HCT116 (cell line): ENCODE measurements at regions not wholly inside any gene's neighbourhood (a gene's known extent, or its start where the extent isn't known, plus 50 kb on each side); places are given as distances from the start of the nearest gene placed in this dataset.

ENCODE experiments used
- ATAC-seq: fragments of 200-7000 bp; cut with Tn5 transposase; 2 replicates; pipeline ENCODE4 v1.9.1; 2020; ENCODE audit warnings: mild to moderate bottlenecking, moderate library complexity
- BruUV-seq: library from RNA; stranded (reverse); fragments of 400-500 nt; replicated peaks from 2 replicates; lab custom pipeline; 2021; lab: Mats Ljungman, UMichigan
- CTCF ChIA-PET: fragments of 300-600 bp; sonication (Branson Sonifier 250); formaldehyde crosslinking; loops from one replicate; lab custom pipeline; 2021; ENCODE audit warnings: antibody characterized with exemption; lab: Charles Lee
- POLR2A ChIA-PET: fragments of 300-600, 350-600 bp; sonication (Branson Sonifier 250); formaldehyde crosslinking; loops from one replicate; lab custom pipeline; 2021; ENCODE audit warnings: antibody characterized with exemption; lab: Charles Lee
- RAD21 ChIA-PET, 2 experiments: fragments of 300-600 bp; sonication (Branson Sonifier 250); formaldehyde crosslinking; loops; one replicate each; lab custom pipeline; 2023; ENCODE audit warnings: low total read pairs in 2 of 2; ENCODE audit not compliant: uncharacterized antibody in 2 of 2, unreplicated experiment in 2 of 2, low non-redundant PET in 1 of 2; lab: Charles Lee
- DNase-seq: peaks from one replicate; pipeline ENCODE4 v3.0.0-alpha.2; 2010; ENCODE audit warnings: low read depth, low spot score
- H2AFZ ChIP-seq: fragments of 200-600 bp; shearing (Covaris generic), sonication (generic); 2 replicates; pipeline ENCODE4 v1.6.1; 2017; ENCODE audit warnings: low read depth, mixed run types, mixed read lengths, antibody characterized with exemption, low read length; ENCODE audit not compliant: poor library complexity, severe bottlenecking
- H3K27ac ChIP-seq: 2 replicates; pipeline ENCODE4 v1.5.1; 2012; ENCODE audit warnings: low read depth, low read length
- H3K27me3 ChIP-seq: fragments of 200-600 bp; sonication (generic); 2 replicates; pipeline ENCODE4 v1.6.1; 2016; ENCODE audit warnings: mixed run types, low read length, mixed read lengths; ENCODE audit not compliant: insufficient read depth
- H3K36me3 ChIP-seq, 2 experiments: fragments of 200-500 bp in 1 of 2; fragments of 200-600 bp in 1 of 2; sonication (Bioruptor generic) in 1 of 2; sonication (generic) in 1 of 2; 2 replicates each; pipeline versions ENCODE4 v1.5.1 to v1.6.1; 2014 to 2016; ENCODE audit warnings: low read length in 2 of 2, inconsistent platforms in 1 of 2, mixed read lengths in 1 of 2, mixed run types in 1 of 2; ENCODE audit not compliant: insufficient read depth in 2 of 2, control insufficient read depth in 1 of 2
- H3K4me1 ChIP-seq, 2 experiments: fragments of 200-600 bp in 1 of 2; sonication (generic) in 1 of 2; 2 replicates each; pipeline versions ENCODE4 v1.5.1 to v1.6.1; 2012 to 2017; ENCODE audit warnings: low read length in 2 of 2, inconsistent platforms in 1 of 2, mild to moderate bottlenecking in 1 of 2, mixed read lengths in 1 of 2, mixed run types in 1 of 2, moderate library complexity in 1 of 2; ENCODE audit not compliant: insufficient read depth in 2 of 2, control insufficient read depth in 1 of 2
- H3K4me2 ChIP-seq: fragments of 200-600 bp; sonication (generic); 2 replicates; pipeline ENCODE4 v1.6.1; 2017; ENCODE audit warnings: mixed run types, low read length, mixed read lengths
- H3K4me3 ChIP-seq, 2 experiments: fragments of 200-600 bp in 1 of 2; sonication (generic) in 1 of 2; replicated peaks in 1 of 2; 2 replicates each; pipeline ENCODE4 v1.5.1; 2011 to 2016; ENCODE audit warnings: low read length in 2 of 2, control low read depth in 1 of 2, low read depth in 1 of 2, mild to moderate bottlenecking in 1 of 2, mixed read lengths in 1 of 2, mixed run types in 1 of 2
- H3K79me2 ChIP-seq: fragments of 200-600 bp; sonication (generic); 2 replicates; pipeline ENCODE4 v1.6.1; 2017; ENCODE audit warnings: mild to moderate bottlenecking, mixed run types, low read length, moderate library complexity, mixed read lengths; ENCODE audit not compliant: insufficient read depth
- H3K9ac ChIP-seq: fragments of 200-600 bp; sonication (generic); 2 replicates; pipeline ENCODE4 v1.6.1; 2016; ENCODE audit warnings: low read length, mixed read lengths
- H3K9me2 ChIP-seq: fragments of 200-600 bp; sonication (generic), shearing (Covaris generic); 2 replicates; pipeline ENCODE4 v1.6.1; 2017; ENCODE audit warnings: mixed run types, mild to moderate bottlenecking, moderate library complexity; ENCODE audit not compliant: insufficient read depth
- H3K9me3 ChIP-seq, 2 experiments: fragments of 200-500 bp in 1 of 2; fragments of 200-600 bp in 1 of 2; sonication (Bioruptor generic) in 1 of 2; sonication (generic) in 1 of 2; 2 replicates each; pipeline ENCODE4 v1.6.1; 2014 to 2017; ENCODE audit warnings: low read length in 2 of 2, mixed read lengths in 2 of 2, inconsistent platforms in 1 of 2, low read depth in 1 of 2, mild to moderate bottlenecking in 1 of 2, mixed run types in 1 of 2, moderate library complexity in 1 of 2; ENCODE audit not compliant: control insufficient read depth in 1 of 2, insufficient read depth in 1 of 2
- H4K20me1 ChIP-seq: fragments of 200-600 bp; sonication (generic), shearing (Covaris generic); 2 replicates; pipeline ENCODE4 v1.6.1; 2017; ENCODE audit warnings: mixed run types, mild to moderate bottlenecking, moderate library complexity; ENCODE audit not compliant: insufficient read depth
- EZH2phosphoT487 ChIP-seq: fragments of 200-600 bp; IDR thresholded peaks from 2 replicates; pipeline ENCODE4 v1.6.1; 2018; ENCODE audit warnings: antibody characterized with exemption, borderline replicate concordance
- FOSL1 ChIP-seq: IDR thresholded peaks from 2 replicates; pipeline ENCODE4 v1.6.1; 2012; ENCODE audit warnings: low read depth
- SIN3A ChIP-seq: IDR thresholded peaks from 2 replicates; pipeline ENCODE4 v1.6.1; 2012; ENCODE audit warnings: low read depth
- SP1 ChIP-seq: IDR thresholded peaks from 2 replicates; pipeline ENCODE4 v1.6.1; 2012; ENCODE audit warnings: low read depth
- SRF ChIP-seq: IDR thresholded peaks from 2 replicates; pipeline ENCODE4 v1.6.1; 2012; ENCODE audit warnings: low read depth
- TCF7L2 ChIP-seq: IDR thresholded peaks from 2 replicates; pipeline ENCODE4 v1.7.0; 2011; ENCODE audit warnings: borderline replicate concordance, inconsistent platforms; ENCODE audit not compliant: insufficient read depth, insufficient read length; ENCODE audit errors: extremely low read depth
- ZBTB33 ChIP-seq: IDR thresholded peaks from 2 replicates; pipeline ENCODE4 v1.6.1; 2011; ENCODE audit warnings: mild to moderate bottlenecking, low read length, moderate library complexity; ENCODE audit not compliant: insufficient replicate concordance; ENCODE audit errors: extremely low read depth
- intact Hi-C: fragments of 100-400 bp; cut with micrococcal nuclease; formaldehyde crosslinking; loops from 2 replicates; pipeline ENCODE4 v1.10.0; 2022
- TF ChIP-seq, protein P1 (sequence below), 3 experiments: fragments of 200-600 bp in 1 of 3; sonication (generic) in 1 of 3; IDR thresholded peaks in 2 of 3; conservative IDR thresholded peaks in 1 of 3; 2 replicates each; pipeline ENCODE4 v1.5.1; 2012 to 2017; ENCODE audit warnings: low read depth in 2 of 3, low read length in 2 of 3, antibody characterized with exemption in 1 of 3, borderline replicate concordance in 1 of 3, control low read depth in 1 of 3, mild to moderate bottlenecking in 1 of 3, mixed read lengths in 1 of 3, mixed run types in 1 of 3, moderate library complexity in 1 of 3; ENCODE audit not compliant: insufficient read depth in 1 of 3
- TF ChIP-seq, protein P2 (sequence below): IDR thresholded peaks from 2 replicates; pipeline ENCODE4 v1.6.1; 2012; ENCODE audit warnings: low read depth

DNA sequence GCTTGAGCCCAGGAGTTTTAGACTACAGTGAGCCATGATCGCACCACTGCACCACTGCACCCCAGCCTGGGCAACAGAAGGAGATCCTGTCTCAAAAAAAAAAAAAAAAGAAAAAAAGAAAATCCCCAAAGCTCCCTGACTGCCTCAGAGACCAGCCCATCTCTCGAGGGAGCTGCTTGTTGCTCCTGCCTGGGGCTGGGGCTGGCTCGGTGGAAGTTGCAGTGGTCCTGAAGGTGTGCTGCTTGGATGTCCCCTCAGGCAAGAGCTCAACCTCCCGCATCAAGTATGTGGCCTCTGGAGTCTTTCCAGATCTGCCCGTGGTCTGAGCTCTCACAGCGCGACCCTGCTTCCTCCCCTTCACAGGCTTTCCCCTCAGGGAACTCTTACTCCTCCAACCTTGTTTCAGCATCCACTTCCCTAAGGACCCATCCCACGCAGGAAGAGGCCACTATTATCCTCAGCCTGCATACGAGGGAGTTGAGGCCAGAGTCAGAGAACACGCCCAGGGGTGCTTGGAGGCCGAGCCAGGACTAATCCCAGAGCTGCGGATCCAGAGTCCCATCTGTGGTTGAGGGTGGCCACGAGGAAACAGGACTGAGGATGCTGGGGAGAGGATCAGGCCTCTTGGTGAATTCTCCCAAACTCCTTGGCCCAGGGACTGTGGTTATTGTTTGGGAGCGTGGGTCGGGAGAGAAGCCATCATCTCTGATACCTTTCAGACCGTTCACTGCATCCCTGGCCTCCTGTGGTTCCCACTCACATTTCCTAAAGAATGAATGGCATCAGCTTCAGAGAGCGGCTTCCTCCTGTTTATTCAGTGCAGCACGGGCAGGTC lies 624.6 kb downstream of the AACS start (continued):
- TF ChIP-seq, protein P1, sequence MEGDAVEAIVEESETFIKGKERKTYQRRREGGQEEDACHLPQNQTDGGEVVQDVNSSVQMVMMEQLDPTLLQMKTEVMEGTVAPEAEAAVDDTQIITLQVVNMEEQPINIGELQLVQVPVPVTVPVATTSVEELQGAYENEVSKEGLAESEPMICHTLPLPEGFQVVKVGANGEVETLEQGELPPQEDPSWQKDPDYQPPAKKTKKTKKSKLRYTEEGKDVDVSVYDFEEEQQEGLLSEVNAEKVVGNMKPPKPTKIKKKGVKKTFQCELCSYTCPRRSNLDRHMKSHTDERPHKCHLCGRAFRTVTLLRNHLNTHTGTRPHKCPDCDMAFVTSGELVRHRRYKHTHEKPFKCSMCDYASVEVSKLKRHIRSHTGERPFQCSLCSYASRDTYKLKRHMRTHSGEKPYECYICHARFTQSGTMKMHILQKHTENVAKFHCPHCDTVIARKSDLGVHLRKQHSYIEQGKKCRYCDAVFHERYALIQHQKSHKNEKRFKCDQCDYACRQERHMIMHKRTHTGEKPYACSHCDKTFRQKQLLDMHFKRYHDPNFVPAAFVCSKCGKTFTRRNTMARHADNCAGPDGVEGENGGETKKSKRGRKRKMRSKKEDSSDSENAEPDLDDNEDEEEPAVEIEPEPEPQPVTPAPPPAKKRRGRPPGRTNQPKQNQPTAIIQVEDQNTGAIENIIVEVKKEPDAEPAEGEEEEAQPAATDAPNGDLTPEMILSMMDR (IDR thresholded peaks at IDR 0.05 in 2 of 3, conservative IDR thresholded peaks at IDR 0.05 in 1 of 3; ENCODE audit: borderline replicate concordance in 1 of 3, insufficient read depth in 1 of 3, low read depth in 2 of 3, low read length in 2 of 3), result no peak
- TF ChIP-seq ZBTB33 (no peak), SIN3A (no peak), EZH2phosphoT487 (no peak), TCF7L2 (no peak)

GRCh38 chr12:125690841-125691240 lies 625.6 kb downstream of the AACS start:
- H3K9me2 ChIP-seq, result no peaks in the 10 kb centered on the region
- no TSS peak for BruUV-seq
- DNase-seq, result no peak
- no peaks in the 10 kb centered on the region for H3K4me1 ChIP-seq
- CTCF ChIA-PET, result no interaction called here
- H3K79me2 ChIP-seq, result no peaks in the 10 kb centered on the region
- no peak overlapping the region for H3K4me2 ChIP-seq
- no peaks in the 10 kb centered on the region for H4K20me1 ChIP-seq
- H3K9ac ChIP-seq, result no peak overlapping the region
- POLR2A ChIA-PET, result no interaction called here
- no peak overlapping the region for H3K4me3 ChIP-seq
- RAD21 ChIA-PET, result no interaction called here
- no peak for ATAC-seq
- H3K9me3 ChIP-seq, result peaks cover 0 to 4% of the 10 kb centered on the region in 2 experiments; a peak in 2 of 4 replicates
- H3K27me3 ChIP-seq, result no peaks in the 10 kb centered on the region
- no peak overlapping the region for H2AFZ ChIP-seq
- no peaks in the 10 kb centered on the region for H3K36me3 ChIP-seq
- intact Hi-C loops, result no loop called here
- no peak for TF ChIP-seq FOSL1
- no peak for TF ChIP-seq TCF7L2
- no peak for TF ChIP-seq SRF
- TF ChIP-seq, protein P2, sequence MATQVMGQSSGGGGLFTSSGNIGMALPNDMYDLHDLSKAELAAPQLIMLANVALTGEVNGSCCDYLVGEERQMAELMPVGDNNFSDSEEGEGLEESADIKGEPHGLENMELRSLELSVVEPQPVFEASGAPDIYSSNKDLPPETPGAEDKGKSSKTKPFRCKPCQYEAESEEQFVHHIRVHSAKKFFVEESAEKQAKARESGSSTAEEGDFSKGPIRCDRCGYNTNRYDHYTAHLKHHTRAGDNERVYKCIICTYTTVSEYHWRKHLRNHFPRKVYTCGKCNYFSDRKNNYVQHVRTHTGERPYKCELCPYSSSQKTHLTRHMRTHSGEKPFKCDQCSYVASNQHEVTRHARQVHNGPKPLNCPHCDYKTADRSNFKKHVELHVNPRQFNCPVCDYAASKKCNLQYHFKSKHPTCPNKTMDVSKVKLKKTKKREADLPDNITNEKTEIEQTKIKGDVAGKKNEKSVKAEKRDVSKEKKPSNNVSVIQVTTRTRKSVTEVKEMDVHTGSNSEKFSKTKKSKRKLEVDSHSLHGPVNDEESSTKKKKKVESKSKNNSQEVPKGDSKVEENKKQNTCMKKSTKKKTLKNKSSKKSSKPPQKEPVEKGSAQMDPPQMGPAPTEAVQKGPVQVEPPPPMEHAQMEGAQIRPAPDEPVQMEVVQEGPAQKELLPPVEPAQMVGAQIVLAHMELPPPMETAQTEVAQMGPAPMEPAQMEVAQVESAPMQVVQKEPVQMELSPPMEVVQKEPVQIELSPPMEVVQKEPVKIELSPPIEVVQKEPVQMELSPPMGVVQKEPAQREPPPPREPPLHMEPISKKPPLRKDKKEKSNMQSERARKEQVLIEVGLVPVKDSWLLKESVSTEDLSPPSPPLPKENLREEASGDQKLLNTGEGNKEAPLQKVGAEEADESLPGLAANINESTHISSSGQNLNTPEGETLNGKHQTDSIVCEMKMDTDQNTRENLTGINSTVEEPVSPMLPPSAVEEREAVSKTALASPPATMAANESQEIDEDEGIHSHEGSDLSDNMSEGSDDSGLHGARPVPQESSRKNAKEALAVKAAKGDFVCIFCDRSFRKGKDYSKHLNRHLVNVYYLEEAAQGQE, result no peak
- TF ChIP-seq SP1, result no peak
- H3K27ac ChIP-seq, result no peak overlapping the region
